HG03442 (cell line): ENCODE measurements at regions not wholly inside any gene's neighbourhood (a gene's known extent, or its start where the extent isn't known, plus 50 kb on each side); places are given as distances from the start of the nearest gene placed in this dataset.

Experiments
- ATAC-seq: cut with Tn5 transposase; IDR thresholded peaks from one replicate; pipeline ENCODE4 v1.9.1; 2021; ENCODE audit warnings: mild to moderate bottlenecking, moderate library complexity; ENCODE audit not compliant: unreplicated experiment

DNA sequence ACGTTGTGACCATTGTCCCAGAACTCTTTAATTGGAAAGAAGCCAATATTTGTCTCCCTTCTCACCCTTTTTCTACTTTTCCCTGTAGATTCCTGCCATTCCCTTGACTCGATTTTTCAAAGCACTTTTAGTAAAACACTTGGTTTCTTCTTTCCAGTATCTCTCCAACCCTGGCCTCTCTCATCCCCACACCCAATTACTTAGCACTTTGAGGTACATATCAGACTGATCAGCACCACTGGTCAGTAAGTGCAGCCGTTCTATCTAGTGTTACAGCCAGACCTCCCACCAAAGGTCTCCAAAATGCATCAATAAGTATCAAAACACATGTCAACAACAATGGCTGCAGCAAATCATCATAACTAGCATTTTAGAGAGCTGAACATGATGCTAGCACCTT is 141.9 kb downstream of the BTG1 start:
- ATAC-seq = no peak

DNA sequence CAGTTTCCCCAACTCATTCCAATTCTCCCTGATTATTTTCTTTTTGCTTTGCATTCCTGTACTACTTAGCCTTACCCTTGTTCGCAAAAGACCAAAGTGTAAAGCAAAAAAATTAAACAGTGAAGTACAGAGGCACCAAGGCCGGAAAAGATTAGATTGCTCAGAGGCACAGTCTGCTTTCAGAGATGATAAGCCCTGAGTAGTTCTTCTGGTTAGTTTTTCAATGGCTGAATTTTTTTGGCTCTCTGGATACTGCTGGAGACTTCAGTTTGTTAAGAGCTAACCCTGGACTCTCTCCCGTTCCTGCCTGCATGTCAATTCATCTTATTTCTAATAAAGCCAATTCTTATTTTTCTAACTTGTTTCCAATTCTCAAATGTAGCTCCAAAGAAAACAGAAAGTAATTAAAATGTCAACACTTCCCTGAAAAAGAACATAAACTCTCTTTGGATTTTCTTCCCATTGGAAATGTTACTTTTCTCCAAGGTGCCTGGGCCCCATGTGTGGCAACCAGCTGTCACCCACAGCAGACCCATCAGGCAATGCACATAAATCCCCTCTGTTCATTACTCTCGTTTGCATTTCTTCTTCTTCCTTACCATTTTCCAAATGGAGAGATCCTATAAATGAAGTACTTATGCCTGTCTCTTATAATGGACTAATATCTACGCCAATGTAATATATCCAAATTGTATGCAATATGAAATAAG is 142.8 kb downstream of the BTG1 start:
- ATAC-seq = no peak

DNA sequence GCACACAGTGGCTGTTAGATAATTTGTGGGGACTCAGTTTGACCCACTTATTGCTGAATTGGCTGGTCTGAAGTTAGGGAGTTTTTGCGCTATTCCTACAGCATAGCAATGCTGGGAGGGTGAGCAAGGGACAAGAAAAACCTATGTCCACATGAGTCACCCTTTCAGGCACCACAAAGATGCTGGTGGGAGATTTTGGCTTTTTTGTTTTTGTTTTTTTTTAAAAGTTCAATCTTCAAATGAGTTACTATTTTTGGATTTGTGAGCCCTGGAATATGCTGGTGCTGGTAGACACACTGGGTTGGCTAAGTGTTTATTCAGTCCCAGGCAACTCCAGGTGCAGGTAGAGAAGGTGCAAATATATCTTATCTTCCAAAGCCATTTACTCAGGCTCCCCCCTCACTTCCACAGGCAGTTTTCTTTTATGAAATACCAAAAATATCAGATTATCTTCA is 143.4 kb downstream of the BTG1 start:
- ATAC-seq = no peak

DNA sequence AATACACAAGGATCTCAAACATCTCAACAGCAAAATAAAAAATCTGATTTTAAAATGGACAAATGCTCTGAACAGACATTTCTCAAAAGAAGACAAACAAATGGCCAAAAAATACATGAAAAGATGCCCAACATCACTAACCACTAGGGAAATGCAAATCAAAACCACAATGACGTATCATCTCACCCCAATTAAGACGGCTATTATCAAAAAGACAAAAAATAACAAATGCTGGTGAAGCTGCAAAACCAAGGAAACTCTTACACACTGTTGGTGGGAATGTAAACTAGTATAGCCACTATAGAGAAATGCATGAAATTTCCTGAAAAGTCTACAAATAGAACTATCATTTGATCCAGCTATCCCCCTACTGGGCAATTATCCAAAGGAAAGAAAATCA is 145.0 kb downstream of the BTG1 start:
- no peak for ATAC-seq

DNA sequence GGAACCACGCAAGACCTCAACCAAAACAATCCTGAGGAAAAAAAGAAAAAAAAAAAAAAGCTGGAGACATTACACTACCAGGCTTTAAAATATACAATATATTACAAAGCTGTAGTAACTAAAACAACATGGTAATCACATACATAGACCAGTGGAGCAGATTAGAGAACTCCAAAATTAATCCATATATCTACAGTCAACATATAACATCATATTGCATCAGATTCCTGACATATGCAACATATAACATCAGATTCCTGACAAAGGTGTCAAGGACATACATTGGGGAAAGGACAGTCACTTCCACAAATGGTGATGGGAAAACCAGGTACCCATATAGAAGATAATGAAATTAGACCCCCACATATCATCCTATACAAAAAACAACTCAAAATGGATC is 145.8 kb downstream of the BTG1 start:
- ATAC-seq = no peak

DNA sequence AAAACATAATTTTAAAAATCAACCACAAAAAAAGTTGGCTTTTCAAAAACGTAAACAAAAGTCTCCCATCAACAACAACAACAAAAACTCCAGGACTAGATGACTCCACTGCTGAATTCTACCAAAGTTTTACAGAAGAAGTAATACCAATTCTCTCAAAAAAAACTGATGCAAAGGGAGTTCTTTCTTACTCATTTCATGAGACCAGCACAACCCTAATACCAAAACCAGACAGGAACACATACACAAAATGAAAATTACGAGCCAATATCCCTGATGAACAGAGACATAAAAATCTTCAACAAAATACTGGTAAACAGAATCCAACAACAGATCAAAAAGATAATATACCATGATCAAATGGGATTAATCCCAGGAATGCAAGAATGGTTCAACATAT is 147.3 kb downstream of the BTG1 start:
- no peak for ATAC-seq

DNA sequence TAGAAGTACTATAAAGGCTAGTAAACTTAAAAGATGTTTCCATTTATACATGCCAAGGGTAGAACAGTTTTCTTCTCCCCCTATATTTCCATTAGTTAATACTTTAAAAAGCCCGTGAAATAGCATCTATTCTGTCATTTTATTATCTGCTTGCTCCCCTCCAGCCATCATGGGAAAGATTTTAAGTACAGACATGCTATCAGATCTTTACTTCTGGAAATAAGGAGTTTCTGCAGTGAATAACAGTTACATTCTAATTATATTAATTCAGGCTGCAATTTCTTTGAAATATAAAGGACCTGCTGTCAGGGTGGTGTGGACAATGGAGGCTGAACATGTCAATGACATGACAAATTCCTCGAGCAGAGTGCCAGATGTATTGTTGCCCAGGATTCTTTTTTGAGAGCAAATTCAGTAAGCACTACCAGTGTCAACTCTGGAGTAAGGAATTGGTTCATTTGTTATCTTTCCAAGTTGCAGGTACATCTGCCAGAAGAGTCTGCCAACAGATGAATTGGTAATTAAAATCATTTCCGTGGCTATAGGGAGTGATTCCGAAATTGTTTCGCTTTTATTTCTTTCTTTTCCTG is 151.3 kb downstream of the BTG1 start:
- ATAC-seq = no peak

DNA sequence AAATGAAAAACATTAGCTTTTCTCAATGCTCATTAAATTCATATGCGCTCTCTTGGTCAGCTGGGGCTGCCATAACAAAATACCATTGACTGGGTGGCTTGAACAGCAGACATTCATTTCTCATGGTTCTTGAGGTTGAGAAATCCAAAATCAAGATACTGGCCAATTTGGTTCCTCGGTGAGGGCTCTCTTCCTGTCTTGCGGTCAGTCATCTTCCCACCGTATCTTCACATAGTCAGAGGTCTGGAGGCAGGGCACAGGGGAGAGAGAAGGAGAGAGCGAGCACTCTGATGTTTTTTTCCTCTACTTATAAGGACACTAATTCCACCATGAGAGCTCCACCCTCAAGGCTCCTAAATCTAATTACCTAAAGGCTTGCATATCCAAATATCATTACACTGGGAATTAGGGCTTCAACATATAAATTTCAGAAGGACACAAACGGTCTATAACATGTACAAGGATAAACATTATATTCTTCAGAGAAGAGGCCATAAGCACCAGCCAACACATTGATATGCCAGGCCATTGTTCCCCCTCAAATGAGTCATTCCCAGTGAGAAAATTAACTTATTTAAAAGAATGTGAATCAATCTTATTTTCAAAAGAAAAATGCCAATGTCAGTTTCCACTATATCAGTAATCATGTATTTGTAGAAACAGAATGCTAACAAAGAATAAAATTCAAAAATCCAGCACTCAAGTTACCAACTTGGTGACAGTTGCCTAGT is 152.2 kb downstream of the BTG1 start:
- ATAC-seq = no peak

DNA sequence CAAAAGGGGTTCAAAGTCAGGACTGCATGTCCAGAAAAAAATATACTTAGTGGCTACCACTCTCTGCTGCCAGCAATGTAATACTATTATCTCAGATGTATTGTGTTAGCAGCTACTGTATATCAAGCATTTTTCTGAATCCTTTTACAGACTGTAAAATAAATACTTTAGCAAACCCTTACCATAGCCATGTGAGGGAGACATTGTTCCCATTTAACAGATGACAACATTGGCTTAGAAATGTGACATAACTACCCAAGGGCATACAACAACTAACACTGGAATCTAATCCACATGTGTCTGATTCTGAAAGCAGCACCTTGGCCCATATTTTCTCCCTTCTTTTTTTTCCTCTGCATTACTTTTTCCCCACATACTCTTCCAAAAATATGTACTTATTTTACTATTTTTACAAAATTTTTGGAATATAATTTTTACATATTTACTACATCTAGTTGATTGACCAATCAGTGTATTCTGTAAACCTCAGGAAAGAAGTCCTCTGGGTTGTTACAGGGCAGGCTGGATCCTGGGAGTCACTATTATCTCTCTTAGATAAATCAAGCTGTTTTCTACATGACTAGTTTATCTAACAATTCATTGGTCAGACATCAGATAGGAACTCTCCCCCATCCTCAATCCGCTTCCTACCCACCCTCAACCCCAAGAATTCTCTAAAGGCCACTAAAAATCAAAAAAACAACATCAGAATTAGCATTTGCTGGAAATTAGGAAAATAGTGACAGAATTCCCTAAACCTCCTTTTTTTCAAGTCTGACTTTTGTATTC is 154.1 kb downstream of the BTG1 start:
- ATAC-seq = peak; percentile 58

DNA sequence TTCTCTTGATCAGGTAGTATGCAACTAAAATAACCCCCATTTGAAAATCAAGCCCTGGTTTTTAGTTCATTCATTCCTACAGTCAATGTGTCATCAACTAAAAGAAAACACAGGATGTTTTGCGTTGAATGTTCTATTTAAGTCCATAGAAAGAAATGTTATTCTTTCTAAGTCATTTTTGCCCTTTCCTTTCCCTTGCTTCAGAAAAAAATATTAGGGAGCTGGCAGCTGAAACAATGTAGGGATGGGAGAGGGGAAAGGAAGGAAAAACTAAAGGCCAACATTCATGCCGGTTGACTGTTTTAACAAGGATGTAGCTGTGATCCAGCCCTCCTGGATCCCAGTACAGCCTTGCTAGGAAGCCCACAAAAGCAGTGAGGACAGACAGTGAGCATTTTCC is 155.1 kb downstream of the BTG1 start:
- ATAC-seq = no peak

DNA sequence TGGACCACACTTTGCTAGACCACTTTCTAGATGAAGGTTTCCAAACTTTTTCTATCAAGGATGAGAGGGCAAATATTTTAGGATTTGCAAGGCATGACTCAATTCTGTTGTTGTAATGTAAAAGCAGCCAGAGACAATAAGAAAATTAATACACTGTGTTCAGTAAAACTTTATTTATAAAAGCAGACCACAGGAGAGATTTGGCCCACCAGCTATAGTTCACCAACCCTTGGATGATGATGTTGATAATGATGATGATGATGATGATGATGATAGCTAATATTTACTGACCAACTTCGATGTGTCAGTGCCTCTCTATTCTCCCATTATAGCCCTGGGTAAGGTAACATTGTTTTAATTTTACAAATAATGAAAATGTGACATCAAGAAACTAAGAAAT is 156.5 kb downstream of the BTG1 start:
- ATAC-seq = no peak

DNA sequence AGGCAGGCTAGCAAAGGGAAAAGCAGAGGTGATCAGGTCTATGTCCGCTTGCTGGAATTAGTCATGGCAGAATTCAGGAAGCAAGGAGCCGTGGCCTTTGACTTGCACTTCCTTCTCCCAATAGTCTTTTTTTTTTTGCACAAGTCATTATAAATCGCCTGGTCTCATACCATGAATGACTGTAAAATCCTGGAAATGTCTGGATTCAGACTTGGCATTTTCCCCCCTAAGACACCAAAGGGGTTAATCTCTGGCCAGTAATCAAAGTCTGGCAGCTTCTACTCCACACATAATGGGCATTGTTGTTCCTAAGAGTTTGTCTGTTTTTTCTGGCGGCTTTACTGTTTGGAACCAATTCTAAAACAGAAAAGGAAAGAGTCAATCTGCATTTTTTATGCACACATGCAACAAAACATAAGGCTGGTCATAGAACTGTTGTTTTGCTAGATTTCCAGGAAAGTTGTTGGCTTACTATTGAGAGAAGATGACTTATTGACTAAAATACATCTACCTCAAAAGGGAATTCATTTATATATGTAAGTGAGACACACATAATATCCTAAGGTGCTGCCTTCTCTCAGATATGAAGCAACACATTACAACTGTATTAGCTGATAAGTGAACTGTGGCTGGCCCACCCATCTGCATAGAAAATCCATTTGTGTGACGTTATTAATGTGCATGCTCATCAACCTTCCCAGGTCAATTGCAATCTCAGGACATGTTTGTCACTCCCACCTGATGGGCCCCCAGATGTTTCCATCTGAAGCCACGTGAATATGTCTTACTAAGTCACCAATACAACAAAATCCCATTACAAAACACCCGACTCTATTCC is 157.3 kb downstream of the BTG1 start:
- ATAC-seq = no peak

DNA sequence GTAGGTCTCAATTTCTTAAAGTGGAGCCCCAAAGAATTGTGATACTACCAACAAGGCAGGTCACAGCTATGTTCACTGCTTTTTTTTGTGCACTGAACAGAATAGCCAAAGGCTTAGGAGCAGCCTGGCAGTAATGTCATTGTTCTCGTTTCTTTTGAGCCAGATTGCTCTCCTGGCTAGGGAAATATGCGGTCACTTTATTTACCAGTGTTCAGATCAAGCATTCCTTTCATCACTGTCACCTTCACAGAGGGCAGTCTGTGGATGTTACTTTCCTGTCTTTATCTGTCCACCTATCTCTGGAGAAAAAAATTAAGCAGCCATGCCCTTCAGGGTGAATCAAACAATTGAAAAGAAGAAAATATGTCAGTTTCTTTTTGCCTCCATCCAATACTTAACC is 159.6 kb downstream of the BTG1 start:
- ATAC-seq = no peak

DNA sequence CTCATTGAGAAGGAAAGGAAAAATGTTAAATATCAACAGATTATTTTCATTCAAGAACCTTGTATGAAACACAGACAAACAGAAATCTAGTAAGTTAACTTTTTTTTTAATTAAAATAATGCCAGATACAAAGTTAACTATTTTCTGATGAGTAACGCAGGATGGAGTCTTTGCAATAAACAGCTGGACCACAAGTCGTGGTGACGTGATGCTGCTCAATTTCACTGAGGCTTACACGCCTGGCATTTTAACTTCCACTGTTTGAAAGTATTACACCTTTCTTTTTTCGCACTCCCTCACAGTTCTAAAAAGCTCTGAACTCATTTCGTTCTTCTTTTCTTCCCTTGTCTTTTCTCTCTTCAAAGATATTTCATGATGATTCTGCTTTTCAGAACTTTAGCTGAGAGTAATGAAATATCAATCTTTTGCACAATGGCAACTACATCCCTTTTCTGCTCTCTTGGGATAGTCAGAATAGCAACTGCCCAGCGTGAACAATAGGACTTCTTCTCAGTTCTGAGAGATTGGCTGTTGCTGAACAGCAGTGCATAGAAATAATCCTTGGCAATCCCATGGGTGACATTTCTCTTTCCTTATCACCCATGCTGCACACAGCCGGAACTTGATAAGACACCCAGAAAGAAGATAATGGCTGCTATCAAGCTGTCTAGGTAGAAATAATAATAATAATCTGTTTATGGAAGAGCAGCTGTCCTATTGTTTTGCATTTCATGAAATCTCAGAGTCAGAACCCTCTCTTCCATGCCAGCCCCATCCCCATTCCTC is 160.5 kb downstream of the BTG1 start:
- no peak for ATAC-seq

DNA sequence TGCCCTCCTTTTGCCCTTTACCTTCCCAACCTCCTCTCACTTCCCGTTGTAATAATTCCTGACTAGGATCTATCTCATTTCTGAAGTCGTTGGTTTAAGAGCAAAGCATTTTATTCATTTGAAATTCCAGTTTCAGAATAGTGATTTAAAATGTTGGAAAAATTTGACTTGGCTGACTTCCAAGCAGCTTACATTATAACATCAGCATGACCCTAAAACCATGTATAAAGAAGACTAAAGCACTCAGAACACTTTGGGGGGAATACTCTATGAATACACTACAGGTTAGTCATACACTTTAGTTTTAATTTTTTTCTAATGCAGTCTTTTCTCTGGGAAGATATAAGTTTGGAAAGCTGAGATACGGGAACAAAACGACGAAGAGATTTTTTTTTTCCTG is 161.1 kb downstream of the BTG1 start:
- ATAC-seq = no peak

DNA sequence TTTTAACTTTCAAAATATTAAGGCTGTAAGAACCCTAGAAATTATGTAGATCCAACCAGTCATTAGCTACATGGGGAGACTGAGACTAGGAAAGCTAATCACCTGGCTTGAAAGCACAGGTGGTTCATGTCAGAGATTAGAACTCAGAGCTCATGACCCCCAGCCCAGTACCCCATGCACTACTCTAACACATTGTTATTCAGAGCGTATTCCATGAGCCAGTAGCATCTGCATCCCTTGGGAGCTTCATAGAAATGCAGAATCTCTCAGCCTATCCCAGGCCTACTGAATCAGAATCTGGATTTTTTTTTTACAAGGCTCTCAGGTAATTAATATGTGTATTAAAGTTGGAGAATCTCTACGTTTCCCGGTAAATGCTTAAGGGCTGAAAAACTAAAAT is 161.7 kb downstream of the BTG1 start:
- ATAC-seq = no peak

DNA sequence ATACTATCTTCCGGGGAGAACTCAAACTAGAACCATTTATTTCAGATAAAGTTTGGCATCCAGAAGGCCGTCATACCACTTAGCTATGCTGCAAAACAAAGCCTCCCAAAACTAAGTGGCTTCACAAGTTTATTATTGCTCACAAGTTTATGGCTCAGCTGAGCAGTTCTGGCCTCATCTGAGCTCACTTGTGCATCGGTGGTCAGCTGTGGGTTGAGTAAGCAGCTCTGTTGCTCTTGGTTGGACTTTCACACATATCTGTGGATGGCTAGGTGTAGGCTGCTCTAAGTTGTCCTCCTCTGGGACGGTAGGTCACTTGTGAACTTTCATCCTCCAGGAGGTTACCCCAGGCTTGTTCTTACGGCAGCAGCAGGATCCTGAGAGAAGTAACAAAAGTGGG is 162.7 kb downstream of the BTG1 start:
- no peak for ATAC-seq

DNA sequence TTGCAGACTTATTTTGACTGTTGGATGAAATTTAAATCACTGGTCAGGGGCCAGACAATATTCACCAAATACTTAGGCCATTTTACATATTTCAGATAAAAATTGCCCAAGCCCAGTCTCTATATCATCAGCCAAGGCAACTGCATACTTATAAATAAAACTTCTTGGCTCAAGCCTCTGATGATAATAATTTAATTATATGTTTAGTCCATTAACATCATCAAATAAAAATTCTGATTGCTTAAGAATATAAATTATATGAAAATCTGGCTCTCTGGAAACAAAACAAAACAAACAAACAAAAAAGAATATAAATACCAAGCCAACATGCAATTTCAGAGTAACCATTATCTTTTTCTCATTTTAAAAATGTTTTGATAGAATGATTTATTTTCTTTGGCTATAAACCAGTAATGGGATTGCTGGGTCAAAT is 165.2 kb downstream of the BTG1 start:
- no peak for ATAC-seq

DNA sequence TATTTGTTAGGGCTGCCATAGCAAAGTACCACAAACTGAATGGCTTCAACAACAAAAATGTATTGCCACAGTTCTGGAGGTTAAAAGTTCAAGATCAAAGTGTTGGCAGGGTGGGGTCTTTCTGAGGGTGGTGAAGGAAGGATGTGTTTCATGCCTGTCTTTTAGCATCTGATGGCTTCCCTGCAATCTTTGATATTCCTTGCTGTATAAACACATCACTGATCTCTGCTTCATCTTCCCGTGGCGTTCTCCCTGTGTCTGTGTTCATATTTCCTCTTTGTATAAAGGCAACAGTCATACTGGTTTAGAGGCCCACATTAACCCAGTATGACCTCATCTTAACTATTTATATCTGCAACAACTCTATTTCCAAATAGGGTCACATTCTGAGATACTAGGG is 167.5 kb downstream of the BTG1 start:
- ATAC-seq = no peak

DNA sequence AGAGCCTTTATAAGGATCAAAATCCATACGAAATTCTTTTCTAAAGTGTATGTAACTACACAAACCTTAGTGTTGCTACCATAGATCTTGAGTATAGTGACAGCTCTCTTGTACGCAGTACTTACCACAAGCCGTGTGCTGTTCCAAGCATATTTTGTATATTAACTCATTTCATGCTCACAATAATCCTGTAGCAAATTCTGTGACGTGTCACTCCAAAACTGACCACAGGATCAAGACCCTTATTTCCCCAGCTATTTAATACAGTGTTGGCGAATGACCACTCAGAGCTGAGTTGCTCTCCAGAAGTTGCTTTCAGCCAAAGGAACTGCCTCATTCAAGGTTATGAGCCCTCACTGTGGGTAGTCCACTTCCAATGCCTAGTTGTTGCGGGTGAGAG is 169.8 kb downstream of the BTG1 start:
- ATAC-seq = no peak
